B cell (primary cell): ENCODE measurements at regions not wholly inside any gene's neighbourhood (a gene's known extent, or its start where the extent isn't known, plus 50 kb on each side); places are given as distances from the start of the nearest gene placed in this dataset.

ENCODE experiments used
- ATAC-seq: fragments of 200-7000 bp; cut with Tn5 transposase; one replicate; pipeline ENCODE4 v1.10.0; 2021; ENCODE audit warnings: low read depth, mild to moderate bottlenecking, moderate number of reproducible peaks, moderate library complexity
- CTCF ChIA-PET: fragments of 350-600 bp; sonication (Branson Sonifier 250); formaldehyde crosslinking; loops from one replicate; lab custom pipeline; 2021; ENCODE audit warnings: antibody characterized with exemption, inconsistent platforms; lab: Charles Lee
- POLR2A ChIA-PET: fragments of 350-600 bp; sonication (Branson Sonifier 250); formaldehyde crosslinking; loops from one replicate; lab custom pipeline; 2021; ENCODE audit warnings: antibody characterized with exemption; lab: Charles Lee
- DNase-seq: peaks from one replicate; pipeline ENCODE4 v3.0.0; 2013
- H2AFZ ChIP-seq: 2 replicates; pipeline ENCODE4 v1.6.1; 2012; ENCODE audit warnings: mild to moderate bottlenecking, low read depth, low read length; ENCODE audit not compliant: insufficient read depth, poor library complexity, severe bottlenecking
- H3K27ac ChIP-seq, 2 donors: 1 replicate in 1 of 2; 2 replicates in 1 of 2; pipeline ENCODE4 v1.5.1; 2012 to 2013; ENCODE audit warnings: low read length in 2 of 2, mild to moderate bottlenecking in 2 of 2, moderate library complexity in 1 of 2
- H3K27me3 ChIP-seq, 4 experiments: fragments of 200-600 bp in 1 of 4; sonication (generic) in 1 of 4; replicated peaks in 1 of 4; 1 replicate in 2 of 4; 2 replicates in 2 of 4; pipeline versions ENCODE4 v1.6.1 to v1.7.0; 2013 to 2016; ENCODE audit warnings: low read length in 3 of 4, mild to moderate bottlenecking in 2 of 4, mixed read lengths in 1 of 4, moderate library complexity in 1 of 4; ENCODE audit not compliant: insufficient read depth in 4 of 4, control insufficient read depth in 3 of 4; ENCODE audit errors: control extremely low read depth in 1 of 4
- H3K36me3 ChIP-seq, 2 experiments: replicated peaks in 1 of 2; 1 replicate in 1 of 2; 2 replicates in 1 of 2; pipeline versions ENCODE4 v1.6.1 to v1.7.1; 2013; ENCODE audit warnings: low read length in 1 of 2; ENCODE audit not compliant: insufficient read depth in 2 of 2, control insufficient read depth in 1 of 2; ENCODE audit errors: control extremely low read depth in 1 of 2, extremely low read depth in 1 of 2
- H3K4me1 ChIP-seq, 2 donors: fragments of 200-600 bp in 1 of 2; sonication (generic) in 1 of 2; 1 replicate in 1 of 2; 2 replicates in 1 of 2; pipeline versions ENCODE4 v1.5.1 to v1.6.1; 2013 to 2017; ENCODE audit warnings: low read length in 2 of 2; ENCODE audit not compliant: control insufficient read depth in 2 of 2, insufficient read depth in 2 of 2
- H3K4me2 ChIP-seq: replicated peaks from 2 replicates; pipeline ENCODE3; 2012; ENCODE audit warnings: mild to moderate bottlenecking, low read depth, low read length; ENCODE audit not compliant: poor library complexity, severe bottlenecking
- H3K4me3 ChIP-seq, 5 experiments: fragments of 200-600 bp in 1 of 5; sonication (generic) in 1 of 5; 1 replicate in 3 of 5; 2 replicates in 2 of 5; pipeline versions ENCODE4 v1.5.1 to v1.7.0; 2011 to 2016; ENCODE audit warnings: low read length in 4 of 5, mild to moderate bottlenecking in 4 of 5, low read depth in 2 of 5, control low read depth in 1 of 5, moderate library complexity in 1 of 5; ENCODE audit not compliant: insufficient read depth in 1 of 5; ENCODE audit errors: control extremely low read depth in 1 of 5, extremely low read depth in 1 of 5
- H3K79me2 ChIP-seq: fragments of 200-600 bp; sonication (generic); one replicate; pipeline ENCODE4 v1.6.0; 2016; ENCODE audit warnings: low read length; ENCODE audit not compliant: control insufficient read depth, insufficient read depth
- H3K9ac ChIP-seq: fragments of 200-600 bp; sonication (generic); 2 replicates; pipeline ENCODE4 v1.6.1; 2017; ENCODE audit warnings: mild to moderate bottlenecking, low read length, moderate library complexity
- H3K9me3 ChIP-seq, 3 donors: one replicate each; pipeline versions ENCODE4 v1.6.1 to v1.7.1; 2013; ENCODE audit warnings: low read length in 2 of 3; ENCODE audit not compliant: control insufficient read depth in 2 of 3, insufficient read depth in 1 of 3; ENCODE audit errors: control extremely low read depth in 1 of 3
- H4K20me1 ChIP-seq: 2 replicates; pipeline ENCODE4 v1.6.0; 2012; ENCODE audit warnings: mild to moderate bottlenecking, low read length; ENCODE audit not compliant: insufficient read depth, control insufficient read depth, poor library complexity, severe bottlenecking
- H3K27ac Mint-ChIP-seq: one replicate; pipeline ENCODE4 v1.8.0; 2021; ENCODE audit warnings: mixed read lengths
- H3K27me3 Mint-ChIP-seq: one replicate; pipeline ENCODE4 v1.8.0; 2021; ENCODE audit warnings: mixed read lengths
- H3K4me1 Mint-ChIP-seq: one replicate; pipeline ENCODE4 v1.8.0; 2021; ENCODE audit warnings: mixed read lengths
- H3K4me3 Mint-ChIP-seq: one replicate; pipeline ENCODE4 v1.8.0; 2021; ENCODE audit warnings: mixed read lengths
- H3K9me3 Mint-ChIP-seq: one replicate; pipeline ENCODE4 v1.8.0; 2022; ENCODE audit warnings: mixed read lengths; ENCODE audit not compliant: insufficient read depth
- EZH2 ChIP-seq: IDR thresholded peaks from 2 replicates; pipeline ENCODE4 v1.6.1; 2012; ENCODE audit warnings: borderline replicate concordance, low read depth, mild to moderate bottlenecking, moderate library complexity, low read length; ENCODE audit not compliant: insufficient read depth, poor library complexity, severe bottlenecking
- WGBS: methylation state at CpG from one replicate; pipeline ENCODE4 v1.1.5; 2013; ENCODE audit warnings: missing lambda C conversion rate; ENCODE audit not compliant: insufficient coverage; 5-methylcytosine and 5-hydroxymethylcytosine counted together
- intact Hi-C: fragments of 100-400 bp; cut with micrococcal nuclease; formaldehyde crosslinking; loops from one replicate; pipeline ENCODE4 v1.10.0; 2022
- TF ChIP-seq, protein P1 (sequence below): fragments of 200-600 bp; IDR thresholded peaks from one replicate; pipeline ENCODE4 v1.8.0; 2022; ENCODE audit warnings: antibody characterized with exemption, mild to moderate bottlenecking

DNA sequence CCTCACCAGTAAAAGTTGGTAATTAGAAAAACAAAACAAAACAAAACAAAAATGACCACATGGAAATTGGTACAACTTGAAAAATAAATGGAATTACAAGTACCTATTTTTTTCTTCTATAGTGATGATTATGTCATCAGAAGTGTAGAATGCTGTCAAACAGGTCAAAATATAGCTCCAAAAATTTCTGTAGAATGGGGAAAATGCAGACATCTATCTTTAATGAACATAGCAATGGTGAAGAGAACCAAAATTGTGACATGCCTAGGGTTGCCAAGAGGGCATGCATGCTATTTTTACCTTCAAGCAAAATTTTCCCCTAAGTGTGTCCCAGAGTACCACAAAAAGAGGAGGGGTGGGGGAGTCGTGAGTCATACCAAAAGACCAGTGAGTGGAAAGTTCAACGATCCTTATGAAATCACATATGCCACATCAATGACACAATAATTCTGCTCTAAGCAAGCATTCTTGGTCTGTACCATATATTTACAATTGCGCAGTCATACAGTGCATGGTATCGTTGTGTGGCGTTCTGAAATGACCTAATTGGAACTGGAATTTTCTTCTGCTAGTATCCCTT, 1436.4 kb downstream of the SUCLG1 start:
- TF ChIP-seq EZH2: no peak
- TF ChIP-seq, protein P1, sequence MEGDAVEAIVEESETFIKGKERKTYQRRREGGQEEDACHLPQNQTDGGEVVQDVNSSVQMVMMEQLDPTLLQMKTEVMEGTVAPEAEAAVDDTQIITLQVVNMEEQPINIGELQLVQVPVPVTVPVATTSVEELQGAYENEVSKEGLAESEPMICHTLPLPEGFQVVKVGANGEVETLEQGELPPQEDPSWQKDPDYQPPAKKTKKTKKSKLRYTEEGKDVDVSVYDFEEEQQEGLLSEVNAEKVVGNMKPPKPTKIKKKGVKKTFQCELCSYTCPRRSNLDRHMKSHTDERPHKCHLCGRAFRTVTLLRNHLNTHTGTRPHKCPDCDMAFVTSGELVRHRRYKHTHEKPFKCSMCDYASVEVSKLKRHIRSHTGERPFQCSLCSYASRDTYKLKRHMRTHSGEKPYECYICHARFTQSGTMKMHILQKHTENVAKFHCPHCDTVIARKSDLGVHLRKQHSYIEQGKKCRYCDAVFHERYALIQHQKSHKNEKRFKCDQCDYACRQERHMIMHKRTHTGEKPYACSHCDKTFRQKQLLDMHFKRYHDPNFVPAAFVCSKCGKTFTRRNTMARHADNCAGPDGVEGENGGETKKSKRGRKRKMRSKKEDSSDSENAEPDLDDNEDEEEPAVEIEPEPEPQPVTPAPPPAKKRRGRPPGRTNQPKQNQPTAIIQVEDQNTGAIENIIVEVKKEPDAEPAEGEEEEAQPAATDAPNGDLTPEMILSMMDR: no peak
- Histone ChIP-seq H3K27me3 (no peaks in the 10 kb centered on the region), H2AFZ (no peak overlapping the region), H3K79me2 (no peaks in the 10 kb centered on the region), H3K27ac (no peak overlapping the region), H3K9me3 (no peaks in the 10 kb centered on the region), H3K4me3 (no peak overlapping the region), H3K4me1 (no peaks in the 10 kb centered on the region), H3K4me2 (no peak overlapping the region), H3K9ac (no peak overlapping the region), H4K20me1 (no peaks in the 10 kb centered on the region), H3K36me3 (no peaks in the 10 kb centered on the region)
- POLR2A ChIA-PET: no interaction called here
- Mint-ChIP-seq H3K9me3 (peaks cover 7% of the 10 kb centered on the region), H3K27ac (no peak overlapping the region), H3K4me1 (no peaks in the 10 kb centered on the region), H3K4me3 (no peak overlapping the region), H3K27me3 (no peaks in the 10 kb centered on the region)
- CTCF ChIA-PET: no interaction called here
- intact Hi-C loops: no loop called here
- no CpG with 5 or more reads among the region's 5 CpGs for WGBS
- DNase-seq (no peak), ATAC-seq (no peak)

DNA sequence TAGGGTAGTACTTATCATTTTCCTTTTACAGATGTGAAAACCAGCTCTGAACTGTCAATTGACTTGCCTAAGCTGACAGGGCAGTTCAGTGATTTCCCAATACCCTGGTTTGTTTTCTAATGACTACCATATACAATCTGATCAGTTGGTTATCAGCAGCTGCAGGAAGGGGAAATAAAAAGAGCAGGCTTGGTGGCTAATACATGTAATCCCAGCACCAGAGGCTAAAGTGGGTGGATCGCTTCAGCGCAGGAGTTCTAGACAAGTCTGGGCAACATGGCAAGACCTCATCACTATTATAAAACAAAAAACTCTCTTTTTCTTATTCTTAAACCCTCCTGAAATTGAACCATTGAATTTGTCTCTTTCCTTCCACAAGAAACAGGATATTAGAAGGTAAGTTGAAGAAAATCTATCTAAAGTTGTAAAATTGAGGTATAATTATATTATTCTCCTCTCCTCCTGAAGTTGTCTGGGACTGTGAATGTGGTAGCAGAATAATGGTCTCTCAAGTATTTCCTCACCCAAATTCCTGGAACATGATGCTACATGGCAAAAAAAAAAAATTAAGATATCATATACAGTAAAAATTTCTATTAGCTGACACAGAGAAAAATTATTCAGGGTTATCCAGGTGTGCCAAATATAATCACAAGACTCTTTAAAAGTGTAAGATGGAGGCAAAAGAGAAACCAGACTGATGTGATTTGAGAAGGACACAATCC, 1441.6 kb downstream of the SUCLG1 start:
- no peaks in the 10 kb centered on the region for H3K4me1 Mint-ChIP-seq
- no peak for TF ChIP-seq EZH2
- TF ChIP-seq, protein P1: no peak
- Histone ChIP-seq H3K4me2 (no peak overlapping the region), H3K27ac (no peak overlapping the region), H3K27me3 (no peaks in the 10 kb centered on the region), H3K4me1 (no peaks in the 10 kb centered on the region), H3K36me3 (no peaks in the 10 kb centered on the region), H3K9ac (no peak overlapping the region), H3K9me3 (no peaks in the 10 kb centered on the region), H2AFZ (no peak overlapping the region), H3K79me2 (no peaks in the 10 kb centered on the region), H4K20me1 (no peaks in the 10 kb centered on the region), H3K4me3 (no peak overlapping the region)
- DNase-seq: no peak
- 100% methylated on average over 2 of the region's 2 CpGs for WGBS
- no peak for ATAC-seq
- no peaks in the 10 kb centered on the region for H3K27me3 Mint-ChIP-seq
- POLR2A ChIA-PET: no interaction called here
- no peak overlapping the region for H3K4me3 Mint-ChIP-seq
- H3K9me3 Mint-ChIP-seq: peaks cover 2% of the 10 kb centered on the region
- no peak overlapping the region for H3K27ac Mint-ChIP-seq
- intact Hi-C loops: no loop called here
- CTCF ChIA-PET: no interaction called here
